ENCODE measurements at regions not wholly inside any gene's neighbourhood (a gene's known extent, or its start where the extent isn't known, plus 50 kb on each side); places are given as distances from the start of the nearest gene placed in this dataset.
A peak's percentile ranks its signal among the peaks of the same experiment; 100 is the strongest.

DNA sequence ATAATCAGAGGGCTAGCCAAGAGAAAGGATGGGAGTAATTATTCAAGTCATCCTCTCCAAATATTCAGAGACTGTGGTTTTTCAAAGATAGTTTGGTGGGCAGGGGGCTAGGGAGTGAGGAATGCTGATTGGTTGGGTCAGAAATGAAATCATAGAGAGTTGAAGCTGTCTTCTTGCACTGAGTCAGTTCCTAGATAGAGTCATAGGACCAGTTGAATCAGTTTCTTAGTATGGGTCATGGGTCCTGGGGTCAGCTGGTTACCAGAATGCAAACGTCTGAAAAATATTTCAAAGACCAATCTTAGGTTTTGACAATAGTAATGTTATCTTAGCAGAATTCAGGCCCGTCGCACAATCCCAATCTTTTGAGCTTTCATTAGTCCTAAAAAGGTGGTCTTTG, 171.4 kb upstream of the SPATS2L start:
- Histone ChIP-seq H3K4me1 (peaks cover 0 to 21% (median 11%) of the 10 kb centered on the region in 4 donors), H3K27ac (no peak overlapping the region), H3K27me3 (no peaks in the 10 kb centered on the region), H3K36me3 (no peaks in the 10 kb centered on the region), H3K9me3 (no peaks in the 10 kb centered on the region), H3K4me3 (no peak overlapping the region)
- in situ Hi-C loops (cut with MboI; ENCODE audit: low pct_ligation_motif_present in 1 of 4, low pct_unique_long_range_greater_than_20kb in 1 of 4, low sequenced_read_pairs in 3 of 4) (no loop called here), intact Hi-C loops (cut with DNase I; ENCODE audit: low total_unique reads) (no loop called here)
- DNase-seq: no peak
- TF ChIP-seq EP300 (IDR thresholded peaks at IDR 0.05; ENCODE audit: low read depth) (no peak), POLR2AphosphoS5 (IDR thresholded peaks at IDR 0.05) (no peak), POLR2A (IDR thresholded peaks at IDR 0.05) (no peak)
- TF ChIP-seq, protein P1, sequence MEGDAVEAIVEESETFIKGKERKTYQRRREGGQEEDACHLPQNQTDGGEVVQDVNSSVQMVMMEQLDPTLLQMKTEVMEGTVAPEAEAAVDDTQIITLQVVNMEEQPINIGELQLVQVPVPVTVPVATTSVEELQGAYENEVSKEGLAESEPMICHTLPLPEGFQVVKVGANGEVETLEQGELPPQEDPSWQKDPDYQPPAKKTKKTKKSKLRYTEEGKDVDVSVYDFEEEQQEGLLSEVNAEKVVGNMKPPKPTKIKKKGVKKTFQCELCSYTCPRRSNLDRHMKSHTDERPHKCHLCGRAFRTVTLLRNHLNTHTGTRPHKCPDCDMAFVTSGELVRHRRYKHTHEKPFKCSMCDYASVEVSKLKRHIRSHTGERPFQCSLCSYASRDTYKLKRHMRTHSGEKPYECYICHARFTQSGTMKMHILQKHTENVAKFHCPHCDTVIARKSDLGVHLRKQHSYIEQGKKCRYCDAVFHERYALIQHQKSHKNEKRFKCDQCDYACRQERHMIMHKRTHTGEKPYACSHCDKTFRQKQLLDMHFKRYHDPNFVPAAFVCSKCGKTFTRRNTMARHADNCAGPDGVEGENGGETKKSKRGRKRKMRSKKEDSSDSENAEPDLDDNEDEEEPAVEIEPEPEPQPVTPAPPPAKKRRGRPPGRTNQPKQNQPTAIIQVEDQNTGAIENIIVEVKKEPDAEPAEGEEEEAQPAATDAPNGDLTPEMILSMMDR (IDR thresholded peaks at IDR 0.05): no peak
- 89 to 96% methylated on average over 3 of the region's 3 CpGs for WGBS, 2 donors (ENCODE audit: low coverage in 1 of 2)

GRCh38 chr2:200136655-200137054, 169.8 kb upstream of the SPATS2L start:
- H3K27me3 ChIP-seq: no peaks in the 10 kb centered on the region
- 91 to 92% methylated on average over 2 to 5 of the region's 5 CpGs for WGBS, 2 donors (ENCODE audit: low coverage in 1 of 2)
- H3K4me1 ChIP-seq: peaks cover 0 to 21% (median 11%) of the 10 kb centered on the region in 4 donors
- intact Hi-C loops (cut with DNase I; ENCODE audit: low total_unique reads): no loop called here
- no peak for DNase-seq
- H3K4me3 ChIP-seq: no peak overlapping the region
- H3K27ac ChIP-seq: no peak overlapping the region
- H3K36me3 ChIP-seq: no peaks in the 10 kb centered on the region
- no peak for TF ChIP-seq EP300 (IDR thresholded peaks at IDR 0.05; ENCODE audit: low read depth)
- TF ChIP-seq, protein P1 (IDR thresholded peaks at IDR 0.05): no peak
- TF ChIP-seq POLR2A (IDR thresholded peaks at IDR 0.05): no peak
- no peak for TF ChIP-seq POLR2AphosphoS5 (IDR thresholded peaks at IDR 0.05)
- no peaks in the 10 kb centered on the region for H3K9me3 ChIP-seq
- in situ Hi-C loops (cut with MboI; ENCODE audit: low pct_ligation_motif_present in 1 of 4, low pct_unique_long_range_greater_than_20kb in 1 of 4, low sequenced_read_pairs in 3 of 4): no loop called here

DNA sequence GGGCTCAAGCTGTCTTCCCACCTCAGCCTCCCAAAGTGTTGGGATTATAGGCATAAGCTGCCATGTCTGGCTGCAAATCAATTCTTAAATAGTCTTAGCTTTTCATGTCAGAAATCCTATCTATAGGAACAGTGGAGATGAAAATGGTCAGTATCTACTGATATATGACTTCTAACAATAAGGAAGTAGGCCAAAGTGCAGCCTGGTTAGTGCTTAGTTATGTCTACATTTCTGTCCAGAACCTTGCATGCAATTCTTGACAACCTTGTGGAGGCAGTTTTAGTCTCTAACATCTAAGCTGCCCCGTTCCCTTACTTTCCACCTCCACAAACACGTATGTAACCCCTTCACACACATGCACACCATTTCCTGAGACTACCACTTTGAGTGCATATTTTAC, 169.2 kb upstream of the SPATS2L start:
- intact Hi-C loops (cut with DNase I; ENCODE audit: low total_unique reads): no loop called here
- Histone ChIP-seq H3K9me3 (no peaks in the 10 kb centered on the region), H3K36me3 (no peaks in the 10 kb centered on the region), H3K4me1 (peaks cover 0 to 21% (median 11%) of the 10 kb centered on the region in 4 donors), H3K27me3 (no peaks in the 10 kb centered on the region), H3K4me3 (no peak overlapping the region), H3K27ac (peak overlapping the region; percentile 1 to 37 (median 16))
- in situ Hi-C loops (cut with MboI; ENCODE audit: low pct_ligation_motif_present in 1 of 4, low pct_unique_long_range_greater_than_20kb in 1 of 4, low sequenced_read_pairs in 3 of 4): no loop called here
- 45 to 71% methylated on average over 2 of the region's 2 CpGs for WGBS, 2 donors (ENCODE audit: low coverage in 1 of 2)
- TF ChIP-seq POLR2A (IDR thresholded peaks at IDR 0.05) (no peak), EP300 (IDR thresholded peaks at IDR 0.05; ENCODE audit: low read depth) (no peak), POLR2AphosphoS5 (IDR thresholded peaks at IDR 0.05) (no peak)
- TF ChIP-seq, protein P1 (IDR thresholded peaks at IDR 0.05): no peak
- peak; percentile 20 for DNase-seq

DNA sequence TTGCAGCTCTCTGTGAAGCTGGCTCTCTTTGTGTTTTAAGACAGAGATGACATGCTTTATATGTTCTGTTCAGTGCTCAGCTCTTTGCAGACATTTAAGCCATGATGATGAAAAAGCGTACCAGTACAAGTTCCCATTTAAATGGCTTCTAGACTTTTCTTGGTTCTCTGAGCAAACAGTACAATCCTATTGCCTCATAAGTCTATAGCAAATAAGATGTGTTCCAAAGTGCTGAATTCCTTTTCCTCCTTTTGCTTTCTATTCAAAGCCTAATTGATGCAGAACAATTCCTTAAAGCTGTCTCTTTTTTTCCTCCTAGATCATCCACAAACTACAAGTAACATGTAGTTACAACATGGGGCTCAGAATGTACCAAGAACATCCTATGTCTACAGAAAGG, 168.8 kb upstream of the SPATS2L start:
- in situ Hi-C loops (cut with MboI; ENCODE audit: low pct_ligation_motif_present in 1 of 4, low pct_unique_long_range_greater_than_20kb in 1 of 4, low sequenced_read_pairs in 3 of 4): no loop called here
- DNase-seq: no peak
- no peak overlapping the region for H3K4me3 ChIP-seq
- intact Hi-C loops (cut with DNase I; ENCODE audit: low total_unique reads): no loop called here
- H3K36me3 ChIP-seq: no peaks in the 10 kb centered on the region
- H3K27ac ChIP-seq: peak overlapping the region in 3 of 4 donors; percentile 1 to 27 (median 4)
- H3K4me1 ChIP-seq: peaks cover 0 to 21% (median 11%) of the 10 kb centered on the region in 4 donors
- H3K9me3 ChIP-seq: no peaks in the 10 kb centered on the region
- TF ChIP-seq POLR2A (IDR thresholded peaks at IDR 0.05) (no peak), EP300 (IDR thresholded peaks at IDR 0.05; ENCODE audit: low read depth) (no peak), POLR2AphosphoS5 (IDR thresholded peaks at IDR 0.05) (no peak)
- TF ChIP-seq, protein P1 (IDR thresholded peaks at IDR 0.05): no peak
- H3K27me3 ChIP-seq: no peaks in the 10 kb centered on the region
- WGBS, 2 donors (ENCODE audit: low coverage in 1 of 2): 71 to 75% methylated on average over 1 of the region's 1 CpG

All from transverse colon (tissue), 4 donors.